ENCODE measurements at regions not wholly inside any gene's neighbourhood (a gene's known extent, or its start where the extent isn't known, plus 50 kb on each side); places are given as distances from the start of the nearest gene placed in this dataset.
"Not testable (repeated sequence)": the region's sequence is repeated elsewhere in the genome, so short reads cannot be mapped to it uniquely, and the experiment has no call there.

GRCh38 chrX:25442499-25442898 is 426.7 kb upstream of the ARX start:
- peak; percentile 33 for DNase-seq

- no peak for DNase-seq
Observed at GRCh38 chrX:25433307-25433706, 417.5 kb upstream of the ARX start.

GRCh38 chrX:25432396-25432795 is 416.6 kb upstream of the ARX start:
- DNase-seq, result no peak

- peak; percentile 37 for DNase-seq
Observed at GRCh38 chrX:25427873-25428555, 412.2 kb upstream of the ARX start.

GRCh38 chrX:25404163-25404562 is 388.4 kb upstream of the ARX start:
- not testable (repeated sequence) for DNase-seq

- DNase-seq, result no peak
Observed at GRCh38 chrX:25389266-25389665, 373.5 kb upstream of the ARX start.

GRCh38 chrX:25383196-25383595 is 367.4 kb upstream of the ARX start:
- DNase-seq, result peak; percentile 48

GRCh38 chrX:25356456-25356855 is 340.7 kb upstream of the ARX start:
- DNase-seq, result no peak

- DNase-seq, result peak; percentile 95
Observed at GRCh38 chrX:25344161-25344936, 328.6 kb upstream of the ARX start.

GRCh38 chrX:25343060-25343459 is 327.3 kb upstream of the ARX start:
- DNase-seq, result no peak

GRCh38 chrX:25337841-25338240 is 322.1 kb upstream of the ARX start:
- peak; percentile 76 for DNase-seq

- no peak for DNase-seq
Observed at GRCh38 chrX:25300994-25301393, 285.2 kb upstream of the ARX start.

- no peak for DNase-seq
Observed at GRCh38 chrX:25296850-25297249, 281.1 kb upstream of the ARX start.

- no peak for DNase-seq
Observed at GRCh38 chrX:25295466-25295865, 279.7 kb upstream of the ARX start.

- no peak for DNase-seq
Observed at GRCh38 chrX:25290132-25290531, 274.4 kb upstream of the ARX start.

- no peak for DNase-seq
Observed at GRCh38 chrX:25288676-25289075, 272.9 kb upstream of the ARX start.

GRCh38 chrX:25287521-25287920 is 271.8 kb upstream of the ARX start:
- DNase-seq, result no peak

- DNase-seq, result peak; percentile 2
Observed at GRCh38 chrX:25285598-25285997, 269.8 kb upstream of the ARX start.

GRCh38 chrX:25279510-25279909 is 263.7 kb upstream of the ARX start:
- no peak for DNase-seq

- DNase-seq, result no peak
Observed at GRCh38 chrX:25278341-25278740, 262.6 kb upstream of the ARX start.

GRCh38 chrX:25277574-25277973 is 261.8 kb upstream of the ARX start:
- no peak for DNase-seq

- DNase-seq, result no peak
Observed at GRCh38 chrX:25275159-25275558, 259.4 kb upstream of the ARX start.

- DNase-seq, result no peak
Observed at GRCh38 chrX:25241461-25241860, 225.7 kb upstream of the ARX start.

GRCh38 chrX:25226151-25226550 is 210.4 kb upstream of the ARX start:
- peak; percentile 46 for DNase-seq

GRCh38 chrX:25219480-25219879 is 203.7 kb upstream of the ARX start:
- DNase-seq, result no peak

Measured in NCI-H82 (cell line).